HepG2 (cell line): ENCODE measurements at regions not wholly inside any gene's neighbourhood (a gene's known extent, or its start where the extent isn't known, plus 50 kb on each side); places are given as distances from the start of the nearest gene placed in this dataset.

Experiments used
- CBX2 ChIP-seq, 2 experiments: fragments of 200-600 bp in 1 of 2; sonication (generic); formaldehyde crosslinking in 1 of 2; IDR thresholded peaks; 2 replicates each; pipeline versions ENCODE4 v1.7.0 to v1.8.1; 2018 to 2022; ENCODE audit warnings: low read depth in 2 of 2, low read length in 1 of 2, mild to moderate bottlenecking in 1 of 2, missing genetic modification reagents in 1 of 2
- FOXK2 ChIP-seq: fragments of 450-650 bp; IDR thresholded peaks from 2 replicates; pipeline ENCODE4 v1.6.1; 2016
- KAT7 ChIP-seq: IDR thresholded peaks from 2 replicates; pipeline ENCODE4 v1.6.1; 2018; ENCODE audit warnings: borderline replicate concordance, missing compliant biosample characterization
- MIXL1 ChIP-seq: IDR thresholded peaks from 2 replicates; pipeline ENCODE4 v1.6.1; 2016
- NR3C1 ChIP-seq: sonication (generic); formaldehyde crosslinking; IDR thresholded peaks from 2 replicates; pipeline ENCODE4 v1.4.0; 2020; ENCODE audit warnings: missing genetic modification reagents
- PCBP1 ChIP-seq: fragments of 200-400 bp; formaldehyde crosslinking; IDR thresholded peaks from 2 replicates; pipeline ENCODE4 v1.6.1; 2017; ENCODE audit warnings: mild to moderate bottlenecking, low read depth, low read length, borderline replicate concordance
- REXO4 ChIP-seq: sonication (generic); formaldehyde crosslinking; IDR thresholded peaks from 2 replicates; pipeline ENCODE4 v1.8.0; 2022; ENCODE audit warnings: missing genetic modification reagents, mild to moderate bottlenecking, borderline replicate concordance
- ZNF589 ChIP-seq: sonication (generic); formaldehyde crosslinking; conservative IDR thresholded peaks from 2 replicates; pipeline ENCODE4 v1.8.0; 2022; ENCODE audit warnings: mild to moderate bottlenecking, moderate library complexity, missing genetic modification reagents
- ZNF609 ChIP-seq: sonication (generic); formaldehyde crosslinking; IDR thresholded peaks from 2 replicates; pipeline ENCODE4 v1.4.0; 2020; ENCODE audit warnings: mild to moderate bottlenecking, missing genetic modification reagents, borderline replicate concordance
- ZNF777 ChIP-seq: sonication (generic); formaldehyde crosslinking; IDR thresholded peaks from 2 replicates; pipeline ENCODE4 v1.4.0; 2020; ENCODE audit warnings: missing genetic modification reagents
- ZSCAN30 ChIP-seq: sonication (generic); formaldehyde crosslinking; IDR thresholded peaks from 2 replicates; pipeline ENCODE4 v1.5.0; 2020; ENCODE audit warnings: mild to moderate bottlenecking, missing genetic modification reagents
- TF ChIP-seq, protein P1 (sequence below): sonication (generic); formaldehyde crosslinking; IDR thresholded peaks from 2 replicates; pipeline ENCODE4 v1.4.0; 2020; ENCODE audit warnings: missing genetic modification reagents, borderline replicate concordance
- TF ChIP-seq, protein P2 (sequence below): IDR thresholded peaks from 2 replicates; pipeline ENCODE4 v1.6.1; 2016; ENCODE audit warnings: missing compliant biosample characterization, missing genetic modification reagents, borderline replicate concordance
- TF ChIP-seq, protein P3 (sequence below): sonication (generic); formaldehyde crosslinking; IDR thresholded peaks from 2 replicates; pipeline ENCODE4; 2020; ENCODE audit warnings: missing genetic modification reagents, mild to moderate bottlenecking, borderline replicate concordance

DNA sequence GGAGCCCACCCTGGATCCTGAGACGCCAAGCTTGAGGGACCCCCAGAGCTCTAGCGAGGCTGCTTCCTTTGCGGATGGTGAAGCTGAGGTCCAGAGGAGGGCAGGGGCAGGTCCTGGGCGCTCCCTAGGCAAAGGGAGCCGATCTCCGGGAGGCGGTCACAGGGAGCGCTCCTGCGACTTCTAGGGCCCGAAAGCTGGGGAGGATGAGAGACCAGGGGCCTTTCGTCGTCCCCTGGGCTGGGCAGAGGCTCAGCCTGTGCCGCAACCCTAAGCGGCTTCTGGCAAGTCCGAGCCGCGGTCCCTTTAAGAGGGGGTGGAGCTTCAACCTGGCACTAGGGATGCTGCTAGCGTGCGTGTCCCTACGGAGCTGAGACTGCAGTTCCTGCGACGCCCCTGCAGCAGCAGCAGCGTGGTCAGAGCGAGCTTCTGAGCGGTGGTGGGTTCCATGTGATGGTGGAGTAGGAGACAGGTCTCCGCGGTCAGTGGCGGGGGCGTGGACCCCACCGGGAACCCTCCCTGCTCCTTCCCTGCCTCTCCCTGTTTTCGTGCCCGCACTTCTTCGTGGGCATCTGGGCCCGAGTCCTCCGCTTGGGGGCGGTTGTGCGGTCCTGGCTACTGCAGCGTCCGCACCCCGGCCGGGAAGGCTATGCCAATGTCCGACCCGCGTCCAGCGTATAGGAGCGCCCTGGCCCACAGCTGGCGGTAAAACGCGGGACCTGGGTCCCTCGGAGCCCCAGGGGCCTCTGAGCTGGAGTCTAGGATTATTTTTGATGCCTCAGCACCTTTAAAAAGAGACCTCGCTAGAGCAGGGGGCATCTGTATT lies 154.6 kb downstream of the CCDC74A start (continued):
- no peak for TF ChIP-seq CBX2 (IDR thresholded peaks at IDR 0.05; ENCODE audit: low read depth, low read length)
- TF ChIP-seq CBX2 (CRISPR knock-in tag; IDR thresholded peaks at IDR 0.05; ENCODE audit: low read depth), result no peak
- peak; percentile 70; the same call in 1 of the 2 replicates for TF ChIP-seq ZNF609
- no peak for TF ChIP-seq MIXL1 (CRISPR knock-in tag)
- TF ChIP-seq ZSCAN30 (CRISPR knock-in tag), result no peak
- no peak for TF ChIP-seq REXO4 (CRISPR knock-in tag)
- TF ChIP-seq NR3C1 (CRISPR knock-in tag), result no peak
- TF ChIP-seq, protein P1, sequence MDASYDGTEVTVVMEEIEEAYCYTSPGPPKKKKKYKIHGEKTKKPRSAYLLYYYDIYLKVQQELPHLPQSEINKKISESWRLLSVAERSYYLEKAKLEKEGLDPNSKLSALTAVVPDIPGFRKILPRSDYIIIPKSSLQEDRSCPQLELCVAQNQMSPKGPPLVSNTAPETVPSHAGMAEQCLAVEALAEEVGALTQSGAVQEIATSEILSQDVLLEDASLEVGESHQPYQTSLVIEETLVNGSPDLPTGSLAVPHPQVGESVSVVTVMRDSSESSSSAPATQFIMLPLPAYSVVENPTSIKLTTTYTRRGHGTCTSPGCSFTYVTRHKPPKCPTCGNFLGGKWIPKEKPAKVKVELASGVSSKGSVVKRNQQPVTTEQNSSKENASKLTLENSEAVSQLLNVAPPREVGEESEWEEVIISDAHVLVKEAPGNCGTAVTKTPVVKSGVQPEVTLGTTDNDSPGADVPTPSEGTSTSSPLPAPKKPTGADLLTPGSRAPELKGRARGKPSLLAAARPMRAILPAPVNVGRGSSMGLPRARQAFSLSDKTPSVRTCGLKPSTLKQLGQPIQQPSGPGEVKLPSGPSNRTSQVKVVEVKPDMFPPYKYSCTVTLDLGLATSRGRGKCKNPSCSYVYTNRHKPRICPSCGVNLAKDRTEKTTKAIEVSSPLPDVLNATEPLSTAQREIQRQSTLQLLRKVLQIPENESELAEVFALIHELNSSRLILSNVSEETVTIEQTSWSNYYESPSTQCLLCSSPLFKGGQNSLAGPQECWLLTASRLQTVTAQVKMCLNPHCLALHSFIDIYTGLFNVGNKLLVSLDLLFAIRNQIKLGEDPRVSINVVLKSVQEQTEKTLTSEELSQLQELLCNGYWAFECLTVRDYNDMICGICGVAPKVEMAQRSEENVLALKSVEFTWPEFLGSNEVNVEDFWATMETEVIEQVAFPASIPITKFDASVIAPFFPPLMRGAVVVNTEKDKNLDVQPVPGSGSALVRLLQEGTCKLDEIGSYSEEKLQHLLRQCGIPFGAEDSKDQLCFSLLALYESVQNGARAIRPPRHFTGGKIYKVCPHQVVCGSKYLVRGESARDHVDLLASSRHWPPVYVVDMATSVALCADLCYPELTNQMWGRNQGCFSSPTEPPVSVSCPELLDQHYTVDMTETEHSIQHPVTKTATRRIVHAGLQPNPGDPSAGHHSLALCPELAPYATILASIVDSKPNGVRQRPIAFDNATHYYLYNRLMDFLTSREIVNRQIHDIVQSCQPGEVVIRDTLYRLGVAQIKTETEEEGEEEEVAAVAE (CRISPR knock-in tag), result 0 out of 2 replicates have a peak, but pooled peaks have one; percentile 45
- 0 out of 2 replicates have a peak, but pooled peaks have one; percentile 9 for TF ChIP-seq PCBP1
- peak; percentile 83; the same call in 1 of the 2 replicates for TF ChIP-seq ZNF589
- TF ChIP-seq, protein P2, sequence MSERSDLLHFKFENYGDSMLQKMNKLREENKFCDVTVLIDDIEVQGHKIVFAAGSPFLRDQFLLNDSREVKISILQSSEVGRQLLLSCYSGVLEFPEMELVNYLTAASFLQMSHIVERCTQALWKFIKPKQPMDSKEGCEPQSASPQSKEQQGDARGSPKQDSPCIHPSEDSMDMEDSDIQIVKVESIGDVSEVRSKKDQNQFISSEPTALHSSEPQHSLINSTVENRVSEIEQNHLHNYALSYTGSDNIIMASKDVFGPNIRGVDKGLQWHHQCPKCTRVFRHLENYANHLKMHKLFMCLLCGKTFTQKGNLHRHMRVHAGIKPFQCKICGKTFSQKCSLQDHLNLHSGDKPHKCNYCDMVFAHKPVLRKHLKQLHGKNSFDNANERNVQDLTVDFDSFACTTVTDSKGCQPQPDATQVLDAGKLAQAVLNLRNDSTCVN, result no peak; the same call in 1 of the 2 replicates
- TF ChIP-seq KAT7 (CRISPR knock-in tag), result 0 out of 2 replicates have a peak, but pooled peaks have one; percentile 33
- no peak for TF ChIP-seq FOXK2
- TF ChIP-seq, protein P3, sequence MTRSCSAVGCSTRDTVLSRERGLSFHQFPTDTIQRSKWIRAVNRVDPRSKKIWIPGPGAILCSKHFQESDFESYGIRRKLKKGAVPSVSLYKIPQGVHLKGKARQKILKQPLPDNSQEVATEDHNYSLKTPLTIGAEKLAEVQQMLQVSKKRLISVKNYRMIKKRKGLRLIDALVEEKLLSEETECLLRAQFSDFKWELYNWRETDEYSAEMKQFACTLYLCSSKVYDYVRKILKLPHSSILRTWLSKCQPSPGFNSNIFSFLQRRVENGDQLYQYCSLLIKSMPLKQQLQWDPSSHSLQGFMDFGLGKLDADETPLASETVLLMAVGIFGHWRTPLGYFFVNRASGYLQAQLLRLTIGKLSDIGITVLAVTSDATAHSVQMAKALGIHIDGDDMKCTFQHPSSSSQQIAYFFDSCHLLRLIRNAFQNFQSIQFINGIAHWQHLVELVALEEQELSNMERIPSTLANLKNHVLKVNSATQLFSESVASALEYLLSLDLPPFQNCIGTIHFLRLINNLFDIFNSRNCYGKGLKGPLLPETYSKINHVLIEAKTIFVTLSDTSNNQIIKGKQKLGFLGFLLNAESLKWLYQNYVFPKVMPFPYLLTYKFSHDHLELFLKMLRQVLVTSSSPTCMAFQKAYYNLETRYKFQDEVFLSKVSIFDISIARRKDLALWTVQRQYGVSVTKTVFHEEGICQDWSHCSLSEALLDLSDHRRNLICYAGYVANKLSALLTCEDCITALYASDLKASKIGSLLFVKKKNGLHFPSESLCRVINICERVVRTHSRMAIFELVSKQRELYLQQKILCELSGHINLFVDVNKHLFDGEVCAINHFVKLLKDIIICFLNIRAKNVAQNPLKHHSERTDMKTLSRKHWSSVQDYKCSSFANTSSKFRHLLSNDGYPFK (CRISPR knock-in tag), result peak; percentile 72; the same call in 1 of the 2 replicates
- TF ChIP-seq ZNF777 (CRISPR knock-in tag), result peak; percentile 85
